K562 (cell line): ENCODE measurements at regions not wholly inside any gene's neighbourhood (a gene's known extent, or its start where the extent isn't known, plus 50 kb on each side); places are given as distances from the start of the nearest gene placed in this dataset.
"Not testable (repeated sequence)": the region's sequence is repeated elsewhere in the genome, so short reads cannot be mapped to it uniquely, and the experiment has no call there.

Experiments
- ATAC-seq: fragments of 200-7000 bp; cut with Tn5 transposase; 3 replicates; pipeline ENCODE4 v1.9.1; 2020; ENCODE audit warnings: moderate library complexity
- BruUV-seq: library from RNA; stranded (reverse); fragments of 400-500 nt; replicated peaks from 2 replicates; lab custom pipeline; 2021; lab: Mats Ljungman, UMichigan
- CTCF ChIA-PET: fragments of 300-600 bp; formaldehyde crosslinking; extraction: SDS; loops from one replicate; lab custom pipeline; 2021; ENCODE audit warnings: low intra/inter-chr PET ratio; lab: Yijun Ruan, JAX
- POLR2A ChIA-PET: fragments of 300-600, 350-650 bp; sonication (Branson Sonifier 250); formaldehyde crosslinking; extraction: SDS; loops from one replicate; lab custom pipeline; 2021; ENCODE audit warnings: antibody characterized with exemption, inconsistent platforms; lab: Yijun Ruan, JAX
- DNase-seq, 4 experiments: peaks; one replicate each; pipeline versions ENCODE4 v3.0.0 to v3.0.0-alpha.2; 2011 to 2018; ENCODE audit warnings: low spot score in 3 of 4, mixed read lengths in 3 of 4; ENCODE audit errors: extremely low read depth in 1 of 4
- FAIRE-seq: peaks from 2 replicates; lab custom pipeline; 2011; peaks lifted over from hg19 to GRCh38; lab: Jason Lieb, UNC
- H2AFZ ChIP-seq: 2 replicates; pipeline ENCODE4 v1.6.0; 2011; ENCODE audit warnings: low read depth, low read length, control low read depth, inconsistent platforms
- H3K27ac ChIP-seq: fragments of 200-600 bp; 3 replicates; pipeline ENCODE4 v1.8.0; 2011; ENCODE audit warnings: low read depth, mild to moderate bottlenecking, control low read depth, inconsistent platforms, low read length, moderate library complexity, mixed read lengths; ENCODE audit errors: extremely low read depth
- H3K27me3 ChIP-seq, 2 experiments: fragments of 300-600 bp in 1 of 2; 2 replicates in 1 of 2; 3 replicates in 1 of 2; pipeline versions ENCODE4 v1.6.0 to v1.8.0; 2011; ENCODE audit warnings: inconsistent platforms in 2 of 2, low read length in 2 of 2, mild to moderate bottlenecking in 1 of 2, mixed read lengths in 1 of 2, moderate library complexity in 1 of 2; ENCODE audit not compliant: control insufficient read depth in 2 of 2, insufficient read depth in 2 of 2
- H3K36me3 ChIP-seq: fragments of 300-600 bp; 3 replicates; pipeline ENCODE4 v1.8.0; 2011; ENCODE audit warnings: mild to moderate bottlenecking, low read length, inconsistent platforms; ENCODE audit not compliant: control insufficient read depth, insufficient read depth
- H3K4me1 ChIP-seq, 2 experiments: fragments of 200-600 bp in 1 of 2; replicated peaks in 1 of 2; 2 replicates in 1 of 2; 3 replicates in 1 of 2; pipeline versions ENCODE4 v1.5.1 to v1.8.0; 2011; ENCODE audit warnings: inconsistent platforms in 2 of 2, low read length in 2 of 2, mild to moderate bottlenecking in 1 of 2, mixed read lengths in 1 of 2, moderate library complexity in 1 of 2; ENCODE audit not compliant: control insufficient read depth in 2 of 2, insufficient read depth in 2 of 2
- H3K4me2 ChIP-seq: 2 replicates; pipeline ENCODE4 v1.6.1; 2011; ENCODE audit warnings: low read length, control low read depth, inconsistent platforms, mixed read lengths; ENCODE audit not compliant: insufficient read depth
- H3K4me3 ChIP-seq: fragments of 200-600 bp; sonication (generic), shearing (Covaris generic); 2 replicates; pipeline ENCODE4 v1.5.1; 2016; ENCODE audit warnings: control low read depth, inconsistent platforms
- H3K79me2 ChIP-seq: fragments of 200-600 bp; 3 replicates; pipeline ENCODE4 v1.8.0; 2011; ENCODE audit warnings: low read length, inconsistent platforms; ENCODE audit not compliant: control insufficient read depth, insufficient read depth
- H3K9ac ChIP-seq, 2 experiments: 2 replicates each; pipeline versions ENCODE4 v1.6.0 to v1.6.1; 2011; ENCODE audit warnings: low read depth in 2 of 2, low read length in 2 of 2, control low read depth in 1 of 2, inconsistent platforms in 1 of 2, mild to moderate bottlenecking in 1 of 2, mixed read lengths in 1 of 2; ENCODE audit not compliant: insufficient read depth in 1 of 2
- H3K9me1 ChIP-seq: one replicate; pipeline ENCODE4 v1.6.0; 2011; ENCODE audit warnings: inconsistent platforms, mild to moderate bottlenecking, low read length, moderate library complexity; ENCODE audit not compliant: control insufficient read depth, insufficient read depth
- H3K9me3 ChIP-seq: replicated peaks from 2 replicates; pipeline ENCODE4 v1.5.1; 2011; ENCODE audit warnings: low read depth, low read length, inconsistent platforms; ENCODE audit not compliant: control insufficient read depth, insufficient read depth
- H4K20me1 ChIP-seq: replicated peaks from 2 replicates; pipeline ENCODE4 v1.6.1; 2011; ENCODE audit warnings: low read length, inconsistent platforms, mixed read lengths; ENCODE audit not compliant: control insufficient read depth, insufficient read depth
- MCM3 ChIP-seq: fragments of 450-650 bp; IDR thresholded peaks from 2 replicates; pipeline ENCODE4 v1.6.1; 2016
- SAFB ChIP-seq: fragments of 200-400 bp; formaldehyde crosslinking; IDR thresholded peaks from 2 replicates; pipeline ENCODE4 v1.6.1; 2017; ENCODE audit warnings: low read depth, low read length, borderline replicate concordance
- ZNF717 ChIP-seq: fragments of 250-450 bp; sonication (Bioruptor Pico); IDR thresholded peaks from 2 replicates; pipeline ENCODE4 v1.5.0; 2021
- WGBS: fragments of 100-300 bp; shearing (Covaris generic); methylation state at CpG from one replicate; pipeline ENCODE4 v1.1.6; 2016; ENCODE audit warnings: low coverage, mixed read lengths; ENCODE audit not compliant: insufficient coverage; ENCODE audit errors: missing lambda C conversion rate; 5-methylcytosine and 5-hydroxymethylcytosine counted together
- in situ Hi-C: fragments of 300-500 bp; cut with MboI; formaldehyde crosslinking; loops from 4 replicates; pipeline ENCODE4 v1.15.0; 2018; ENCODE audit warnings: inconsistent platforms, mixed read lengths
- intact Hi-C: fragments of 100-400 bp; cut with micrococcal nuclease; formaldehyde crosslinking; loops from 2 replicates; pipeline ENCODE4 v1.14.2; 2022
- TF ChIP-seq, protein P1 (sequence below): IDR thresholded peaks from 2 replicates; pipeline ENCODE4 v1.6.1; 2011; ENCODE audit not compliant: insufficient read length; ENCODE audit errors: extremely low read depth
- TF ChIP-seq, protein P2 (sequence below): sonication (generic); formaldehyde crosslinking; IDR thresholded peaks from 2 replicates; pipeline ENCODE4 v1.8.0; 2022; ENCODE audit warnings: mild to moderate bottlenecking, missing genetic modification reagents
- TF ChIP-seq, protein P3 (sequence below): fragments of 250-450 bp; sonication (Bioruptor Pico); IDR thresholded peaks from 2 replicates; pipeline ENCODE4 v1.4.0; 2020; ENCODE audit warnings: mild to moderate bottlenecking
- TF ChIP-seq, protein P4 (sequence below): fragments of 450-650 bp; IDR thresholded peaks from 2 replicates; pipeline ENCODE4 v1.6.1; 2016; ENCODE audit warnings: borderline replicate concordance

DNA sequence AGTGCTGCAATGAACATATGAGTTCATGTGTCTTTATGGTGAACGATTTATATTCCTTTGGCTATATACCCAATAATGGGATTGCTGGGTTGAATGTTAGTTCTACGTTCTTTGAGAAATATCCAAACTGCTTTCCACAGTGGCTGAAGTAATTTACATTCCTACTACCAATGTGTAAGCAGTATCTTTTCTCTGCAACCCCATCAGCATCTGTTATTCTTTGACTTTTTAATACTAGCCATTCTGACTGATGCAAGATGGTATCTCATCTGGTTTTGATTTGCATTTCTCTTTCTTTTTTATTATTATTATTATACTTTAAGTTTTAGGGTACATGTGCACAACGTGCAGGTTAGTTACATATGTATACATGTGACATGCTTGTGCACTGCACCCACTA lies 89.7 kb downstream of the DKK1 start:
- H3K4me3 ChIP-seq, POLR2A ChIA-PET, DNase-seq, BruUV-seq, H2AFZ ChIP-seq, H3K4me2 ChIP-seq, FAIRE-seq, H3K27ac ChIP-seq, H3K27me3 ChIP-seq, in situ Hi-C loops, H3K4me1 ChIP-seq, H3K79me2 ChIP-seq, intact Hi-C loops, H4K20me1 ChIP-seq, H3K9me3 ChIP-seq, H3K36me3 ChIP-seq, H3K9me1 ChIP-seq, CTCF ChIA-PET, ATAC-seq, H3K9ac ChIP-seq: not testable (repeated sequence)
- WGBS = 1% methylated on average over 3 of the region's 3 CpGs

DNA sequence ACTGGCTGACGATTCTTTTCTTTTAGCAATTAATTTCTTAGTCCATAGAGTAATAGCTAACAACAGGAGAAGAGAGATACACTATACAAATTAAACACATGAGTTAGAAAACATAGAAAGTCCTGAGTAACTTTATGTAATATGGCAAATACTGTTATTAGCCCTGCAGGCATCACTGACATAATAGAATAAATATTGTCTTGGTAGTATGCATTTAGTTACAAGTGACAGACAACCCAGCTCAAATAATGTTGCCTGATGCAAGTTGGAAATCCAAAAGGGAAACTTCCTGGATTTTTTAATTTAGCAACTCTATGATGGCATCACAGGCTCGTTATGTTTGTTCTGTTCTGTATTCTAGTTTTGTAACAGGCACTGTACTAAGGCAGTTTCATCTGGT lies 95.1 kb downstream of the DKK1 start:
- intact Hi-C loops = no loop called here
- FAIRE-seq (no peak), DNase-seq (no peak), ATAC-seq (no peak)
- no peak overlapping the region for H3K9ac ChIP-seq
- no peak overlapping the region for H3K4me3 ChIP-seq
- H3K36me3 ChIP-seq = no peaks in the 10 kb centered on the region
- POLR2A ChIA-PET = no interaction called here
- no peak overlapping the region for H3K4me2 ChIP-seq
- H4K20me1 ChIP-seq = no peaks in the 10 kb centered on the region
- H3K27me3 ChIP-seq = no peaks in the 10 kb centered on the region
- CTCF ChIA-PET = no interaction called here
- H2AFZ ChIP-seq = no peak overlapping the region
- BruUV-seq = no TSS peak
- H3K9me3 ChIP-seq = no peaks in the 10 kb centered on the region; the same call in 1 of the 2 replicates
- in situ Hi-C loops = no loop called here
- no peaks in the 10 kb centered on the region for H3K4me1 ChIP-seq
- no peaks in the 10 kb centered on the region for H3K9me1 ChIP-seq
- no peak overlapping the region for H3K27ac ChIP-seq
- 0% methylated on average over 2 of the region's 2 CpGs for WGBS
- no peaks in the 10 kb centered on the region for H3K79me2 ChIP-seq
- TF ChIP-seq, protein P1, sequence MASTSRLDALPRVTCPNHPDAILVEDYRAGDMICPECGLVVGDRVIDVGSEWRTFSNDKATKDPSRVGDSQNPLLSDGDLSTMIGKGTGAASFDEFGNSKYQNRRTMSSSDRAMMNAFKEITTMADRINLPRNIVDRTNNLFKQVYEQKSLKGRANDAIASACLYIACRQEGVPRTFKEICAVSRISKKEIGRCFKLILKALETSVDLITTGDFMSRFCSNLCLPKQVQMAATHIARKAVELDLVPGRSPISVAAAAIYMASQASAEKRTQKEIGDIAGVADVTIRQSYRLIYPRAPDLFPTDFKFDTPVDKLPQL = no peak
- TF ChIP-seq, protein P2, sequence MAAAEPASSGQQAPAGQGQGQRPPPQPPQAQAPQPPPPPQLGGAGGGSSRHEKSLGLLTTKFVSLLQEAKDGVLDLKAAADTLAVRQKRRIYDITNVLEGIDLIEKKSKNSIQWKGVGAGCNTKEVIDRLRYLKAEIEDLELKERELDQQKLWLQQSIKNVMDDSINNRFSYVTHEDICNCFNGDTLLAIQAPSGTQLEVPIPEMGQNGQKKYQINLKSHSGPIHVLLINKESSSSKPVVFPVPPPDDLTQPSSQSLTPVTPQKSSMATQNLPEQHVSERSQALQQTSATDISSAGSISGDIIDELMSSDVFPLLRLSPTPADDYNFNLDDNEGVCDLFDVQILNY (CRISPR knock-in tag) = no peak
- TF ChIP-seq, protein P3, sequence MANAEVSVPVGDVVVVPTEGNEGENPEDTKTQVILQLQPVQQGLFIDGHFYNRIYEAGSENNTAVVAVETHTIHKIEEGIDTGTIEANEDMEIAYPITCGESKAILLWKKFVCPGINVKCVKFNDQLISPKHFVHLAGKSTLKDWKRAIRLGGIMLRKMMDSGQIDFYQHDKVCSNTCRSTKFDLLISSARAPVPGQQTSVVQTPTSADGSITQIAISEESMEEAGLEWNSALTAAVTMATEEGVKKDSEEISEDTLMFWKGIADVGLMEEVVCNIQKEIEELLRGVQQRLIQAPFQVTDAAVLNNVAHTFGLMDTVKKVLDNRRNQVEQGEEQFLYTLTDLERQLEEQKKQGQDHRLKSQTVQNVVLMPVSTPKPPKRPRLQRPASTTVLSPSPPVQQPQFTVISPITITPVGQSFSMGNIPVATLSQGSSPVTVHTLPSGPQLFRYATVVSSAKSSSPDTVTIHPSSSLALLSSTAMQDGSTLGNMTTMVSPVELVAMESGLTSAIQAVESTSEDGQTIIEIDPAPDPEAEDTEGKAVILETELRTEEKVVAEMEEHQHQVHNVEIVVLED = no peak
- TF ChIP-seq MCM3 = no peak
- no peak for TF ChIP-seq SAFB
- TF ChIP-seq ZNF717 (CRISPR knock-in tag) = no peak
- TF ChIP-seq, protein P4, sequence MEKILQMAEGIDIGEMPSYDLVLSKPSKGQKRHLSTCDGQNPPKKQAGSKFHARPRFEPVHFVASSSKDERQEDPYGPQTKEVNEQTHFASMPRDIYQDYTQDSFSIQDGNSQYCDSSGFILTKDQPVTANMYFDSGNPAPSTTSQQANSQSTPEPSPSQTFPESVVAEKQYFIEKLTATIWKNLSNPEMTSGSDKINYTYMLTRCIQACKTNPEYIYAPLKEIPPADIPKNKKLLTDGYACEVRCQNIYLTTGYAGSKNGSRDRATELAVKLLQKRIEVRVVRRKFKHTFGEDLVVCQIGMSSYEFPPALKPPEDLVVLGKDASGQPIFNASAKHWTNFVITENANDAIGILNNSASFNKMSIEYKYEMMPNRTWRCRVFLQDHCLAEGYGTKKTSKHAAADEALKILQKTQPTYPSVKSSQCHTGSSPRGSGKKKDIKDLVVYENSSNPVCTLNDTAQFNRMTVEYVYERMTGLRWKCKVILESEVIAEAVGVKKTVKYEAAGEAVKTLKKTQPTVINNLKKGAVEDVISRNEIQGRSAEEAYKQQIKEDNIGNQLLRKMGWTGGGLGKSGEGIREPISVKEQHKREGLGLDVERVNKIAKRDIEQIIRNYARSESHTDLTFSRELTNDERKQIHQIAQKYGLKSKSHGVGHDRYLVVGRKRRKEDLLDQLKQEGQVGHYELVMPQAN = no peak
